Stimulated activated CD4-positive, alpha-beta T cell treated with anti-CD3 and anti-CD28 coated beads, Interleukin-1b, Interleukin-23, amount 100 ng/mL, for 4 hours (primary cell): ENCODE measurements at regions not wholly inside any gene's neighbourhood (a gene's known extent, or its start where the extent isn't known, plus 50 kb on each side); places are given as distances from the start of the nearest gene placed in this dataset.

Experiments used
- DNase-seq, 2 donors: peaks; one replicate each; pipeline ENCODE4 v3.0.0-alpha.2; 2020; ENCODE audit warnings: low read depth in 2 of 2

DNA sequence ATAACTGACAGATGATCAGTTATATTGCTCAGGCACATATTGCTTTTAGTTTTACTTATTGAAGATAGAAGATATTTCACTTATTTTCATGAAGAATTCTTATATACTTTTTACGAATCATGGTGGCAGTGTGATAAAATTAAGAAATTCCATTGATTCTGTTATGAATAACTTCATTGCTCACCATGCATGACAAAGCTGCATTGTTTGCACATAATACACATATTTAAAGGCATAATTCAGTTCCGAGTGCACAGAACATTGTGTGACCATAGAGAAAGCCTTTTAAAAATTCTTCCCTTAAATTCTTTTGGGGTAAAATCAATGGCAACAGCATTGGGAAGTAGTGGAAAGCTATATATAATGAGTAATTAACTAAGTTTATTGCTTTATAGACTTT lies 82.5 kb upstream of the NAALADL2 start:
- DNase-seq = no peak

DNA sequence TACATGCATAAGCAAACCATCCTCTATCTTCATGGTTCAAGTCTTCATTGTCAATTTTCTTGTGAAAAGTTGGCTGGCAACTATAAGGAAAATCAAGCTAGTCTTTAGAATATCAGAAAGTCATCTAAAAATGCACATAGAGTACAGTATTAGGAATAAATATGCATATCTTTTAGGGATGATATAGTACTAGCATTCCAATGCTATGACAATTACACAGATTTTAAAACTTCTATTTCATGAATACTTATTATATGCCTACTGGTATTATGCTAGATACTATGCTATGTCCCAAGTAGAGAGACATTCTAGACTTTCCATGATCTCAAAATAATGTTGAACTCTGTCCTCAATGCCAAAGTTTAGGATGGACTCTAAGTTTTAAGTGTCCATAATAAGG lies 81.3 kb upstream of the NAALADL2 start:
- no peak for DNase-seq

- DNase-seq = no peak
These were observed 75.6 kb upstream of the NAALADL2 start for GRCh38 chr3:174783502-174783901.

GRCh38 chr3:174784206-174784934 lies 74.8 kb upstream of the NAALADL2 start:
- no peak for DNase-seq

- no peak for DNase-seq
These were observed 72.3 kb upstream of the NAALADL2 start for GRCh38 chr3:174786825-174787224.

- no peak for DNase-seq
These were observed 68.0 kb upstream of the NAALADL2 start for GRCh38 chr3:174791161-174791560.

DNA sequence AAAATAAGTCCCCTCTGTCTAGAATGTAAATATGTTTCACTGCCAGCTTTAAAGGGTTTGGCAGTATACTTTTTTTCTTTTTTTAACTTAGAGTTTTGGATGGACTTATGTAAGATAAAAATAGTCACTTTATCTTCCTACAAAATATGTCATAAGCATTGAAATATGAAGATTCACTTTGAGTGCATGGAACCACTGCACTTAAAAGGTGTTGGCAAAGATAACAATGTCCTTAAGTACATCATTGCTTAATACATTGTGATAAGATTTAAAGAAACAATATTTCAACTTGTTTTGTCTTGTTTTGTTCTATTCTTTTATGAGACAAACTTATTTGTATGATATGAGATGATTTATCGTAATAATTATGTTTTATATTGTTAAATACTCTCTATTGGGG lies 66.3 kb upstream of the NAALADL2 start:
- no peak for DNase-seq
